H9 (cell line): ENCODE measurements at regions not wholly inside any gene's neighbourhood (a gene's known extent, or its start where the extent isn't known, plus 50 kb on each side); places are given as distances from the start of the nearest gene placed in this dataset.
A peak's percentile ranks its signal among the peaks of the same experiment; 100 is the strongest.

Source experiments
- DNase-seq: peaks from one replicate; pipeline ENCODE4 v3.0.0-alpha.2; 2017
- H2AFZ ChIP-seq: one replicate; pipeline ENCODE4 v1.6.1; 2013; ENCODE audit warnings: mild to moderate bottlenecking, low read length, control low read depth, moderate library complexity
- H2AK5ac ChIP-seq: 2 replicates; pipeline ENCODE4 v1.6.1; 2013; ENCODE audit warnings: low read length, control low read depth, mixed read lengths; ENCODE audit not compliant: insufficient read length
- H2BK120ac ChIP-seq: one replicate; pipeline ENCODE4 v1.6.1; 2013; ENCODE audit warnings: low read depth, mild to moderate bottlenecking, low read length, control low read depth, inconsistent platforms; ENCODE audit not compliant: poor library complexity, severe bottlenecking
- H2BK12ac ChIP-seq: 2 replicates; pipeline ENCODE4 v1.6.1; 2013; ENCODE audit warnings: low read length, control low read depth, mixed read lengths, low read depth; ENCODE audit not compliant: insufficient read length
- H2BK15ac ChIP-seq: 2 replicates; pipeline ENCODE4 v1.6.1; 2013; ENCODE audit warnings: low read depth, low read length, control low read depth
- H2BK20ac ChIP-seq: one replicate; pipeline ENCODE4 v1.6.1; 2013; ENCODE audit warnings: low read depth, mild to moderate bottlenecking, low read length, control low read depth, inconsistent platforms; ENCODE audit not compliant: poor library complexity, severe bottlenecking
- H2BK5ac ChIP-seq: 2 replicates; pipeline ENCODE4 v1.6.1; 2013; ENCODE audit warnings: low read length, control low read depth, mixed read lengths; ENCODE audit not compliant: insufficient read length
- H3K14ac ChIP-seq: 2 replicates; pipeline ENCODE4 v1.6.1; 2013; ENCODE audit warnings: low read length, control low read depth; ENCODE audit not compliant: insufficient read depth
- H3K18ac ChIP-seq: 2 replicates; pipeline ENCODE4 v1.6.1; 2013; ENCODE audit warnings: low read depth, mild to moderate bottlenecking, mixed read lengths, low read length, control low read depth; ENCODE audit not compliant: insufficient read length
- H3K23ac ChIP-seq: 2 replicates; pipeline ENCODE4 v1.6.1; 2013; ENCODE audit warnings: low read length, control low read depth, mixed read lengths, low read depth; ENCODE audit not compliant: insufficient read length
- H3K23me2 ChIP-seq: 2 replicates; pipeline ENCODE4 v1.6.1; 2013; ENCODE audit warnings: low read depth, mild to moderate bottlenecking, mixed read lengths, low read length, control low read depth; ENCODE audit not compliant: insufficient read length, poor library complexity, severe bottlenecking
- H3K27ac ChIP-seq: 2 replicates; pipeline ENCODE4 v1.5.1; 2013; ENCODE audit warnings: low read length, control low read depth, mixed read lengths, low read depth; ENCODE audit not compliant: insufficient read length
- H3K27me3 ChIP-seq: 2 replicates; pipeline ENCODE4 v1.6.1; 2013; ENCODE audit warnings: low read length, control low read depth, inconsistent platforms; ENCODE audit not compliant: insufficient read depth
- H3K4ac ChIP-seq: 2 replicates; pipeline ENCODE4 v1.6.1; 2013; ENCODE audit warnings: low read depth, mild to moderate bottlenecking, control low read depth, inconsistent platforms, low read length, moderate library complexity
- H3K4me1 ChIP-seq: 2 replicates; pipeline ENCODE4 v1.6.1; 2013; ENCODE audit warnings: low read length, control low read depth, inconsistent platforms; ENCODE audit not compliant: insufficient read depth
- H3K4me2 ChIP-seq: 2 replicates; pipeline ENCODE4 v1.6.1; 2013; ENCODE audit warnings: low read length, control low read depth, mixed read lengths; ENCODE audit not compliant: insufficient read length, insufficient read depth
- H3K56ac ChIP-seq: 2 replicates; pipeline ENCODE4 v1.6.1; 2013; ENCODE audit warnings: low read depth, mild to moderate bottlenecking, mixed read lengths, low read length, control low read depth; ENCODE audit not compliant: insufficient read length
- H3K79me1 ChIP-seq: 2 replicates; pipeline ENCODE4 v1.6.1; 2013; ENCODE audit warnings: low read depth, mild to moderate bottlenecking, moderate library complexity, low read length, control low read depth, inconsistent platforms; ENCODE audit not compliant: insufficient read depth, poor library complexity, severe bottlenecking
- H3K79me2 ChIP-seq: 2 replicates; pipeline ENCODE4 v1.6.1; 2013; ENCODE audit warnings: low read length, control low read depth, inconsistent platforms; ENCODE audit not compliant: insufficient read depth
- H3K9ac ChIP-seq: 2 replicates; pipeline ENCODE4 v1.6.1; 2013; ENCODE audit warnings: low read length, control low read depth, mixed read lengths; ENCODE audit not compliant: insufficient read length; ENCODE audit errors: extremely low read depth
- H3K9me3 ChIP-seq: one replicate; pipeline ENCODE4 v1.6.1; 2013; ENCODE audit warnings: low read depth, low read length, inconsistent platforms; ENCODE audit not compliant: control insufficient read depth
- H3T11ph ChIP-seq: one replicate; pipeline ENCODE4 v1.6.1; 2013; ENCODE audit warnings: mild to moderate bottlenecking, low read length, control low read depth, inconsistent platforms
- H4K20me1 ChIP-seq: one replicate; pipeline ENCODE4 v1.6.1; 2013; ENCODE audit not compliant: control insufficient read depth, insufficient read length, insufficient read depth
- H4K5ac ChIP-seq: 2 replicates; pipeline ENCODE4 v1.6.1; 2013; ENCODE audit warnings: low read depth, mild to moderate bottlenecking, mixed read lengths, low read length, control low read depth; ENCODE audit not compliant: insufficient read length
- H4K8ac ChIP-seq: replicated peaks from 2 replicates; pipeline ENCODE4 v1.6.1; 2013; ENCODE audit warnings: low read length, control low read depth, mixed read lengths, low read depth; ENCODE audit not compliant: insufficient read length
- H4K91ac ChIP-seq: 2 replicates; pipeline ENCODE4 v1.6.1; 2013; ENCODE audit warnings: low read depth, mild to moderate bottlenecking, moderate library complexity, mixed read lengths, low read length, control low read depth; ENCODE audit not compliant: insufficient read length
- H3K27ac Mint-ChIP-seq, 3 experiments: 2 replicates in 2 of 3; 3 replicates in 1 of 3; pipeline ENCODE4 v1.8.0; 2020 to 2021; ENCODE audit warnings: mixed read lengths in 3 of 3, mild to moderate bottlenecking in 1 of 3, moderate library complexity in 1 of 3
- H3K27me3 Mint-ChIP-seq: 2 replicates; pipeline ENCODE4 v1.8.0; 2021; ENCODE audit warnings: low read depth, mild to moderate bottlenecking, moderate library complexity, mixed read lengths
- H3K36me3 Mint-ChIP-seq, 3 experiments: 2 replicates in 2 of 3; 3 replicates in 1 of 3; pipeline ENCODE4 v1.8.0; 2020 to 2021; ENCODE audit warnings: low read depth in 3 of 3, mixed read lengths in 3 of 3; ENCODE audit not compliant: insufficient read depth in 1 of 3
- H3K4me1 Mint-ChIP-seq, 2 experiments: 2 replicates each; pipeline ENCODE4 v1.8.0; 2020; ENCODE audit warnings: mixed read lengths in 2 of 2
- H3K4me3 Mint-ChIP-seq, 2 experiments: 2 replicates in 1 of 2; 3 replicates in 1 of 2; pipeline ENCODE4 v1.8.0; 2020 to 2021; ENCODE audit warnings: mild to moderate bottlenecking in 2 of 2, mixed read lengths in 2 of 2, moderate library complexity in 1 of 2
- H3K9me3 Mint-ChIP-seq, 2 experiments: 2 replicates in 1 of 2; 3 replicates in 1 of 2; pipeline ENCODE4 v1.8.0; 2020; ENCODE audit warnings: mild to moderate bottlenecking in 2 of 2, mixed read lengths in 2 of 2, moderate library complexity in 1 of 2
- WGBS: extraction: QIAGEN DNeasy Blood & Tissue Kit; methylation state at CpG from one replicate; pipeline ENCODE4 v1.1.7; 2013; ENCODE audit warnings: missing lambda C conversion rate, low lambda C conversion rate, mixed read lengths; ENCODE audit not compliant: insufficient read length; ENCODE audit errors: extremely low coverage; 5-methylcytosine and 5-hydroxymethylcytosine counted together
- TF ChIP-seq, protein P1 (sequence below): fragments of 200-600 bp; sonication (generic); conservative IDR thresholded peaks from 3 replicates; pipeline ENCODE4 v1.8.0; 2021; ENCODE audit warnings: antibody characterized with exemption, mild to moderate bottlenecking

- H3K4me2 ChIP-seq = no peak overlapping the region
- no peak overlapping the region for H3K18ac ChIP-seq
- no peak overlapping the region for H4K91ac ChIP-seq
These were observed 112.8 kb upstream of the TEX51 start for GRCh38 chr2:126785862-126786261.

More at GRCh38 chr2:126785862-126786261, 112.8 kb upstream of the TEX51 start:
- H3K4me1 Mint-ChIP-seq = peaks cover 2 to 5% of the 10 kb centered on the region in 2 experiments; a peak in 3 of 4 replicates
- H3K4ac ChIP-seq = no peak overlapping the region
- H2BK5ac ChIP-seq = no peak overlapping the region
- H4K20me1 ChIP-seq = no peaks in the 10 kb centered on the region
- H4K8ac ChIP-seq = no peak overlapping the region
- H3K27ac Mint-ChIP-seq = peak overlapping the region in 1 of 3 experiments; percentile 44; a peak in 1 of 7 replicates
- H3K4me3 Mint-ChIP-seq = no peak overlapping the region
- no peak overlapping the region for H2AK5ac ChIP-seq
- no CpG with 5 or more reads among the region's 2 CpGs for WGBS
- no peak overlapping the region for H2BK12ac ChIP-seq
- H2AFZ ChIP-seq = no peak overlapping the region
- no peak overlapping the region for H4K5ac ChIP-seq
- no peaks in the 10 kb centered on the region for H3K27me3 ChIP-seq
- TF ChIP-seq, protein P1, sequence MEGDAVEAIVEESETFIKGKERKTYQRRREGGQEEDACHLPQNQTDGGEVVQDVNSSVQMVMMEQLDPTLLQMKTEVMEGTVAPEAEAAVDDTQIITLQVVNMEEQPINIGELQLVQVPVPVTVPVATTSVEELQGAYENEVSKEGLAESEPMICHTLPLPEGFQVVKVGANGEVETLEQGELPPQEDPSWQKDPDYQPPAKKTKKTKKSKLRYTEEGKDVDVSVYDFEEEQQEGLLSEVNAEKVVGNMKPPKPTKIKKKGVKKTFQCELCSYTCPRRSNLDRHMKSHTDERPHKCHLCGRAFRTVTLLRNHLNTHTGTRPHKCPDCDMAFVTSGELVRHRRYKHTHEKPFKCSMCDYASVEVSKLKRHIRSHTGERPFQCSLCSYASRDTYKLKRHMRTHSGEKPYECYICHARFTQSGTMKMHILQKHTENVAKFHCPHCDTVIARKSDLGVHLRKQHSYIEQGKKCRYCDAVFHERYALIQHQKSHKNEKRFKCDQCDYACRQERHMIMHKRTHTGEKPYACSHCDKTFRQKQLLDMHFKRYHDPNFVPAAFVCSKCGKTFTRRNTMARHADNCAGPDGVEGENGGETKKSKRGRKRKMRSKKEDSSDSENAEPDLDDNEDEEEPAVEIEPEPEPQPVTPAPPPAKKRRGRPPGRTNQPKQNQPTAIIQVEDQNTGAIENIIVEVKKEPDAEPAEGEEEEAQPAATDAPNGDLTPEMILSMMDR = no peak
- no peak overlapping the region for H3K14ac ChIP-seq
- peaks cover 2% of the 10 kb centered on the region for H3K27me3 Mint-ChIP-seq
- no peaks in the 10 kb centered on the region for H3K9me3 ChIP-seq
- H3K23ac ChIP-seq = no peak overlapping the region
- DNase-seq = no peak
- no peak overlapping the region for H2BK120ac ChIP-seq
- no peak overlapping the region for H3K56ac ChIP-seq
- H2BK15ac ChIP-seq = no peak overlapping the region
- no peak overlapping the region for H3T11ph ChIP-seq
- H3K79me2 ChIP-seq = no peaks in the 10 kb centered on the region
- no peak overlapping the region for H3K27ac ChIP-seq
- H3K23me2 ChIP-seq = no peaks in the 10 kb centered on the region
- no peaks in the 10 kb centered on the region for H3K36me3 Mint-ChIP-seq
- H3K9ac ChIP-seq = no peak overlapping the region
- no peaks in the 10 kb centered on the region for H3K79me1 ChIP-seq
- H3K9me3 Mint-ChIP-seq = no peaks in the 10 kb centered on the region; a peak in 2 of 5 replicates
- no peak overlapping the region for H2BK20ac ChIP-seq
- H3K4me1 ChIP-seq = no peaks in the 10 kb centered on the region
